ENCODE measurements at regions not wholly inside any gene's neighbourhood (a gene's known extent, or its start where the extent isn't known, plus 50 kb on each side); places are given as distances from the start of the nearest gene placed in this dataset.
"Not testable (repeated sequence)": the region's sequence is repeated elsewhere in the genome, so short reads cannot be mapped to it uniquely, and the experiment has no call there.

DNA sequence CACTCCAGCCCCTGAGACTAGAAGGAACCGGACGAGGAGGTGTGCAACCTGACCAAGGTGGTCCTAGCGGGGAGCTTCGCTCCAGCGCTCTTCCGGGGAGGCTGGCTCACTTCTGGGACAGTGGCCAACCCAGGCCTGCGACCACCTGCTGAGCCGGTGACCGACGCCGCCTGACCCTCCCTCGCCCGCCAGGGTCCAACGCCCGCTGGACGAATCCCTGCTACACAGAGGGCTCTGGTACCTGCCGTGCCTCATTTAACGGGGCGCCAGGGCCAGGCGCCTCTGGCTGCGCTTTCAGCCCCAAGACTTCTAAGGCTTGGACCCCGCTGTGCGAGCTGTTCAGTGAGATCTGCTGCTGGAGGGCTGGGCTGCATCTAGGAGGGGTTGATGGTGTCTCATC lies 99.5 kb upstream of the KCNJ18 start:
- H3K4me1 ChIP-seq: no peaks in the 10 kb centered on the region
- no peak overlapping the region for H3K9ac ChIP-seq
- H3K4me3 ChIP-seq: no peak overlapping the region
- H3K9me3 ChIP-seq: 0 out of 2 replicates have a peak, but pooled peaks cover 4% of the 10 kb centered on the region
- TF ChIP-seq Cebpa-rat (IDR thresholded peaks at IDR 0.05): no peak
- no peaks in the 10 kb centered on the region for H3K27me3 ChIP-seq
- H3K4me2 ChIP-seq: no peak overlapping the region
- no peaks in the 10 kb centered on the region for H3K36me3 ChIP-seq
- H3K27ac ChIP-seq: no peak overlapping the region
- H4K20me1 ChIP-seq: no peaks in the 10 kb centered on the region

DNA sequence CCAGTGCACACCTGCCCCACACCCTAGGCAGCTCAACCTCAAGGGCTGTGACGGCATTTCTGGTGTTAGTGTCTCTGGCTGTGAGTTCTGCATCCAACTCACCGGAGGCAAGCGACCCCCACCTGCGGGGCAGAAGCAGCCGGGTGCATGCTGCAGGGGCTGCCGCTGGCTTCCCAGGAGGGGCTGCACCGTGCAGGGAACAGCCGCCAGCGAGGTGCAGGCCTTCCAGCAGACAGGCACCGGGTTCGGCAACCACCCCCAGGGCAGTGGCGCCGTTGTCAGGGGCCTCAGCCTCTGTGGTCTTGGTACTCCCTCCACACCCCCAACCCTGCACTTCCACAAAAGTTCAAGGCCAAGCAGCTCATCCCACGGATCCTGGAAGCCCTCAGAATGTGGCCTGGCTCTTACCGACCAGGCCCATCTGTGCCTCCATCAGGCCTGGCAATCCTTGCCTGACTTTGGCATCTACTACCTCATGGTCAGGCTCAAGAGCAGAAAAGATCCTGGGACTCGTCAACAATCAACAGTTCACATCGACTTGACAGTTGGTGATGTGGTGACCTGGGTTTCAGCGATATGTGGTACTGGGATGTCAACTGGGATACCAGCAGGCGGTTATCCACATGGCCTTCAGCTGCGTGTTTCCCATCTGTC lies 98.7 kb upstream of the KCNJ18 start:
- not testable (repeated sequence) for H3K4me3 ChIP-seq, H3K27me3 ChIP-seq, H3K27ac ChIP-seq, H3K9me3 ChIP-seq, H4K20me1 ChIP-seq, H3K4me1 ChIP-seq, H3K9ac ChIP-seq, H3K4me2 ChIP-seq, H3K36me3 ChIP-seq

DNA sequence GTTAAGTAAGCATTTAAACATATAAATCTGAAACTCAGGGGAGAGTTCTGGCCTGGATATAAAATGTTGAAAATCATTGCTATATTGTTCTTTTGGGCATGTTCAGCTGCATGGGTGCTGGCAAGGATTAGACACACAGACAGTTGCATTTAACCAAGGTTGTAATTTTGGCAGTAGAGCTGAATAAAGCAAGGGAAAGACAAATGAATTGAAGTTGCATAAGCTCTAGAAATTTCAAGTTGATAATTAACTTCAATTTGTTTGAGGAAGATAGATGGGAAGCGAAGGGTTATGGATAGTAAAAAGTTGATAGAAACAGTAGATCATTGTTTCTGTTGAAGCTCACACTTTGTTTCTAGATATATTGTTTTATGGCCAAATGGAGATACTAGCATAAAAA lies 97.2 kb upstream of the KCNJ18 start:
- Histone ChIP-seq H3K27ac (no peak overlapping the region), H3K4me3 (no peak overlapping the region), H3K9ac (no peak overlapping the region), H3K4me2 (no peak overlapping the region), H3K4me1 (no peaks in the 10 kb centered on the region), H3K27me3 (no peaks in the 10 kb centered on the region), H3K36me3 (no peaks in the 10 kb centered on the region), H3K9me3 (0 out of 2 replicates have a peak, but pooled peaks cover 4% of the 10 kb centered on the region), H4K20me1 (no peaks in the 10 kb centered on the region)
- no peak for TF ChIP-seq Cebpa-rat (IDR thresholded peaks at IDR 0.05)

GRCh38 chr17:21602176-21602575 lies 90.1 kb upstream of the KCNJ18 start:
- H3K36me3 ChIP-seq: no peaks in the 10 kb centered on the region
- no peaks in the 10 kb centered on the region for H3K4me1 ChIP-seq
- H3K4me2 ChIP-seq: no peak overlapping the region
- H4K20me1 ChIP-seq: no peaks in the 10 kb centered on the region
- H3K27me3 ChIP-seq: no peaks in the 10 kb centered on the region
- H3K4me3 ChIP-seq: no peak overlapping the region
- H3K9me3 ChIP-seq: no peaks in the 10 kb centered on the region
- H3K27ac ChIP-seq: no peak overlapping the region
- no peak for TF ChIP-seq Cebpa-rat (IDR thresholded peaks at IDR 0.05)
- H3K9ac ChIP-seq: no peak overlapping the region

GRCh38 chr17:21603292-21603691 lies 89.0 kb upstream of the KCNJ18 start:
- H3K9ac ChIP-seq: not testable (repeated sequence)

GRCh38 chr17:21611443-21611842 lies 80.9 kb upstream of the KCNJ18 start:
- not testable (repeated sequence) for H3K9me3 ChIP-seq, H3K27me3 ChIP-seq, H3K9ac ChIP-seq, H3K4me3 ChIP-seq, H4K20me1 ChIP-seq, H3K27ac ChIP-seq, H3K36me3 ChIP-seq, H3K4me2 ChIP-seq, H3K4me1 ChIP-seq

More at GRCh38 chr17:21603292-21603691, 89.0 kb upstream of the KCNJ18 start:
- not testable (repeated sequence) for H3K27ac ChIP-seq, H3K4me3 ChIP-seq, H4K20me1 ChIP-seq, H3K4me2 ChIP-seq, H3K4me1 ChIP-seq, H3K36me3 ChIP-seq, H3K27me3 ChIP-seq, H3K9me3 ChIP-seq

DNA sequence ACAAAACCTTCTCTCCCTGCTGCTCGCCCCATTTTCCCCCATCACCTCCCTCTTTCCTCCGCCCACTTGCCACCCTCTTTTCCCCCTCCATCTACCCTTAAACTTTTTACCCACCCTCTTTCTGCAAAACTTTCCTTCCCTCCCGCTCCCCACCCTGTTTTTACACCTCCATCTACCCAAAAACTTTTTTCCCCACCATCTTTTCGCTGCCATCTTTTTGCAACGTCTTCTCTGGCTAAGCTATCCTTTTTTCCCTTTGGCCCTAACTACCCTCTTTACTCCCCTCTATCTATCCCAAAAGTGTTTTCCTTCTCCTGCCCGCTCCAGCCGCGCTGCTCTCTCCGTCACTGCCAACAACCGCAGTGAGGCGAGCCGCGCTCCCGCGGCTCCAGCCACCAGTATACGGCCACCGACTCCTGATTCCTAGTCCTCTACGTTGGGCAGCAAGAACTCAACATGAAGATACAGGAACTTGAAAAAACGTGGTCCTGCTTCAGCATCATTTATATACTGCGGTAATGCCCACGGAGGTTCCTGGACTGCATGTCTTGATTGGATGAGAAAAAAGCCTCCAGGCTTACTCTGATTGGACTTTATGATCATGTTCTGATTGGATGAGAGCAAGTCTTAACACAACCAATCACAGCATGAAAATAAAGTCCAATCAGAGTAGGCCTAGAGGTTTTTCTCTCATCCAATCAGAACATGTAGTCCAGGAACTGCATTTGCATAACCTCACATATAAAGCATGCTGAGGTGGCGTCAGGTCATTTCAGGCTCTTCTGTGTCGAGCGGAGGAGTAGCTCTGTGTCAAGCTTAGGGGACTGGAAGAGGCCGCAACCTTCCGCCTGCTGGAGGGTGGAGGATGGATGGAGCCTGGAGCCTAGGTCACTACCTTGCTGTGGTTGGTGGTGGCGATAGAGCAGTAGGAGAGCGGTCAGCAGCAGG lies 79.9 kb upstream of the KCNJ18 start:
- not testable (repeated sequence) for H3K4me1 ChIP-seq, H3K36me3 ChIP-seq, H4K20me1 ChIP-seq, H3K4me3 ChIP-seq, H3K27ac ChIP-seq, H3K27me3 ChIP-seq, H3K9ac ChIP-seq, H3K9me3 ChIP-seq, H3K4me2 ChIP-seq

GRCh38 chr17:21613071-21613429 lies 79.3 kb upstream of the KCNJ18 start:
- H3K4me3 ChIP-seq: no peak overlapping the region
- no peak for TF ChIP-seq Cebpa-rat (IDR thresholded peaks at IDR 0.05)
- H3K4me1 ChIP-seq: no peaks in the 10 kb centered on the region
- no peak overlapping the region for H3K9ac ChIP-seq
- H4K20me1 ChIP-seq: no peaks in the 10 kb centered on the region
- no peak overlapping the region for H3K27ac ChIP-seq
- no peaks in the 10 kb centered on the region for H3K36me3 ChIP-seq
- no peak overlapping the region for H3K4me2 ChIP-seq
- peaks cover 8% of the 10 kb centered on the region; the same call in 1 of the 2 replicates for H3K9me3 ChIP-seq
- no peaks in the 10 kb centered on the region for H3K27me3 ChIP-seq

GRCh38 chr17:21626987-21627386 lies 65.3 kb upstream of the KCNJ18 start:
- H3K9me3 ChIP-seq, H3K27me3 ChIP-seq, H3K4me1 ChIP-seq, H3K4me3 ChIP-seq, H3K27ac ChIP-seq, H3K9ac ChIP-seq, H3K4me2 ChIP-seq, H3K36me3 ChIP-seq, H4K20me1 ChIP-seq: not testable (repeated sequence)

All from BLaER1 (cell line).